ENCODE measurements at regions not wholly inside any gene's neighbourhood (a gene's known extent, or its start where the extent isn't known, plus 50 kb on each side); places are given as distances from the start of the nearest gene placed in this dataset.

- H3K4me1 ChIP-seq (ENCODE audit: control insufficient read depth, insufficient read depth, low read length), result peaks cover 4% of the 10 kb centered on the region
These were observed 55.6 kb downstream of the ZNF281 start for GRCh38 chr1:200354243-200354642.

GRCh38 chr1:200353232-200353631 is 56.6 kb downstream of the ZNF281 start:
- Histone ChIP-seq H3K27ac (ENCODE audit: low read depth, low read length) (no peak overlapping the region), H3K4me1 (ENCODE audit: control insufficient read depth, insufficient read depth, low read length) (peaks cover 4% of the 10 kb centered on the region), H3K27me3 (ENCODE audit: control insufficient read depth, insufficient read depth, low read length) (no peaks in the 10 kb centered on the region), H3K9me3 (ENCODE audit: control insufficient read depth, insufficient read depth, low read depth, low read length) (no peaks in the 10 kb centered on the region), H3K36me3 (ENCODE audit: control insufficient read depth, insufficient read depth, low read length) (no peaks in the 10 kb centered on the region), H3K9ac (ENCODE audit: low read length) (no peak overlapping the region), H3K4me3 (ENCODE audit: low read depth, low read length) (no peak overlapping the region)

More at GRCh38 chr1:200354243-200354642, 55.6 kb downstream of the ZNF281 start:
- Histone ChIP-seq H3K9ac (ENCODE audit: low read length) (no peak overlapping the region), H3K27me3 (ENCODE audit: control insufficient read depth, insufficient read depth, low read length) (no peaks in the 10 kb centered on the region), H3K9me3 (ENCODE audit: control insufficient read depth, insufficient read depth, low read depth, low read length) (no peaks in the 10 kb centered on the region), H3K27ac (ENCODE audit: low read depth, low read length) (no peak overlapping the region), H3K4me3 (ENCODE audit: low read depth, low read length) (no peak overlapping the region), H3K36me3 (ENCODE audit: control insufficient read depth, insufficient read depth, low read length) (no peaks in the 10 kb centered on the region)

- peaks cover 4% of the 10 kb centered on the region for H3K4me1 ChIP-seq (ENCODE audit: control insufficient read depth, insufficient read depth, low read length)
- H3K27me3 ChIP-seq (ENCODE audit: control insufficient read depth, insufficient read depth, low read length), result no peaks in the 10 kb centered on the region
- H3K27ac ChIP-seq (ENCODE audit: low read depth, low read length), result no peak overlapping the region
- no peak overlapping the region for H3K4me3 ChIP-seq (ENCODE audit: low read depth, low read length)
- H3K9ac ChIP-seq (ENCODE audit: low read length), result no peak overlapping the region
- no peaks in the 10 kb centered on the region for H3K36me3 ChIP-seq (ENCODE audit: control insufficient read depth, insufficient read depth, low read length)
- H3K9me3 ChIP-seq (ENCODE audit: control insufficient read depth, insufficient read depth, low read depth, low read length), result no peaks in the 10 kb centered on the region
These were observed 57.8 kb downstream of the ZNF281 start for GRCh38 chr1:200351826-200352549.

GRCh38 chr1:200351425-200351824 is 58.4 kb downstream of the ZNF281 start:
- Histone ChIP-seq H3K27ac (ENCODE audit: low read depth, low read length) (no peak overlapping the region), H3K27me3 (ENCODE audit: control insufficient read depth, insufficient read depth, low read length) (no peaks in the 10 kb centered on the region), H3K9ac (ENCODE audit: low read length) (no peak overlapping the region), H3K9me3 (ENCODE audit: control insufficient read depth, insufficient read depth, low read depth, low read length) (no peaks in the 10 kb centered on the region), H3K4me3 (ENCODE audit: low read depth, low read length) (no peak overlapping the region), H3K36me3 (ENCODE audit: control insufficient read depth, insufficient read depth, low read length) (no peaks in the 10 kb centered on the region), H3K4me1 (ENCODE audit: control insufficient read depth, insufficient read depth, low read length) (peaks cover 4% of the 10 kb centered on the region)

- Histone ChIP-seq H3K27me3 (ENCODE audit: control insufficient read depth, insufficient read depth, low read length) (no peaks in the 10 kb centered on the region), H3K36me3 (ENCODE audit: control insufficient read depth, insufficient read depth, low read length) (no peaks in the 10 kb centered on the region), H3K4me1 (ENCODE audit: control insufficient read depth, insufficient read depth, low read length) (no peaks in the 10 kb centered on the region), H3K9ac (ENCODE audit: low read length) (no peak overlapping the region), H3K9me3 (ENCODE audit: control insufficient read depth, insufficient read depth, low read depth, low read length) (no peaks in the 10 kb centered on the region), H3K27ac (ENCODE audit: low read depth, low read length) (no peak overlapping the region), H3K4me3 (ENCODE audit: low read depth, low read length) (no peak overlapping the region)
These were observed 63.1 kb downstream of the ZNF281 start for GRCh38 chr1:200346700-200347099.

GRCh38 chr1:200345520-200345919 is 64.3 kb downstream of the ZNF281 start:
- Histone ChIP-seq H3K27me3 (ENCODE audit: control insufficient read depth, insufficient read depth, low read length) (no peaks in the 10 kb centered on the region), H3K36me3 (ENCODE audit: control insufficient read depth, insufficient read depth, low read length) (no peaks in the 10 kb centered on the region), H3K4me3 (ENCODE audit: low read depth, low read length) (no peak overlapping the region), H3K9me3 (ENCODE audit: control insufficient read depth, insufficient read depth, low read depth, low read length) (no peaks in the 10 kb centered on the region), H3K27ac (ENCODE audit: low read depth, low read length) (no peak overlapping the region), H3K4me1 (ENCODE audit: control insufficient read depth, insufficient read depth, low read length) (peaks cover 8% of the 10 kb centered on the region), H3K9ac (ENCODE audit: low read length) (no peak overlapping the region)

GRCh38 chr1:200343874-200344273 is 66.0 kb downstream of the ZNF281 start:
- Histone ChIP-seq H3K4me1 (ENCODE audit: control insufficient read depth, insufficient read depth, low read length) (peaks cover 8% of the 10 kb centered on the region), H3K9me3 (ENCODE audit: control insufficient read depth, insufficient read depth, low read depth, low read length) (no peaks in the 10 kb centered on the region), H3K36me3 (ENCODE audit: control insufficient read depth, insufficient read depth, low read length) (no peaks in the 10 kb centered on the region), H3K27ac (ENCODE audit: low read depth, low read length) (no peak overlapping the region), H3K27me3 (ENCODE audit: control insufficient read depth, insufficient read depth, low read length) (no peaks in the 10 kb centered on the region), H3K4me3 (ENCODE audit: low read depth, low read length) (no peak overlapping the region), H3K9ac (ENCODE audit: low read length) (no peak overlapping the region)

- Histone ChIP-seq H3K4me3 (ENCODE audit: low read depth, low read length) (no peak overlapping the region), H3K27ac (ENCODE audit: low read depth, low read length) (no peak overlapping the region), H3K4me1 (ENCODE audit: control insufficient read depth, insufficient read depth, low read length) (peaks cover 13% of the 10 kb centered on the region), H3K36me3 (ENCODE audit: control insufficient read depth, insufficient read depth, low read length) (no peaks in the 10 kb centered on the region), H3K9ac (ENCODE audit: low read length) (no peak overlapping the region), H3K9me3 (ENCODE audit: control insufficient read depth, insufficient read depth, low read depth, low read length) (no peaks in the 10 kb centered on the region), H3K27me3 (ENCODE audit: control insufficient read depth, insufficient read depth, low read length) (no peaks in the 10 kb centered on the region)
These were observed 67.1 kb downstream of the ZNF281 start for GRCh38 chr1:200342511-200343311.

- H3K27me3 ChIP-seq (ENCODE audit: control insufficient read depth, insufficient read depth, low read length), result no peaks in the 10 kb centered on the region
- no peak overlapping the region for H3K27ac ChIP-seq (ENCODE audit: low read depth, low read length)
- H3K9me3 ChIP-seq (ENCODE audit: control insufficient read depth, insufficient read depth, low read depth, low read length), result no peaks in the 10 kb centered on the region
- H3K4me1 ChIP-seq (ENCODE audit: control insufficient read depth, insufficient read depth, low read length), result peaks cover 32% of the 10 kb centered on the region
- no peak overlapping the region for H3K9ac ChIP-seq (ENCODE audit: low read length)
- H3K4me3 ChIP-seq (ENCODE audit: low read depth, low read length), result no peak overlapping the region
- H3K36me3 ChIP-seq (ENCODE audit: control insufficient read depth, insufficient read depth, low read length), result no peaks in the 10 kb centered on the region
These were observed 71.4 kb downstream of the ZNF281 start for GRCh38 chr1:200338451-200338850.

GRCh38 chr1:200337831-200338230 is 72.0 kb downstream of the ZNF281 start:
- H3K9me3 ChIP-seq (ENCODE audit: control insufficient read depth, insufficient read depth, low read depth, low read length), result no peaks in the 10 kb centered on the region
- no peaks in the 10 kb centered on the region for H3K36me3 ChIP-seq (ENCODE audit: control insufficient read depth, insufficient read depth, low read length)
- no peaks in the 10 kb centered on the region for H3K27me3 ChIP-seq (ENCODE audit: control insufficient read depth, insufficient read depth, low read length)
- H3K27ac ChIP-seq (ENCODE audit: low read depth, low read length), result peak overlapping the region; percentile 39; the same call in 1 of the 2 replicates
- H3K9ac ChIP-seq (ENCODE audit: low read length), result no peak overlapping the region
- H3K4me1 ChIP-seq (ENCODE audit: control insufficient read depth, insufficient read depth, low read length), result peaks cover 32% of the 10 kb centered on the region
- no peak overlapping the region for H3K4me3 ChIP-seq (ENCODE audit: low read depth, low read length)

GRCh38 chr1:200337410-200337809 is 72.4 kb downstream of the ZNF281 start:
- H3K27me3 ChIP-seq (ENCODE audit: control insufficient read depth, insufficient read depth, low read length), result no peaks in the 10 kb centered on the region
- H3K9me3 ChIP-seq (ENCODE audit: control insufficient read depth, insufficient read depth, low read depth, low read length), result no peaks in the 10 kb centered on the region
- H3K9ac ChIP-seq (ENCODE audit: low read length), result no peak overlapping the region
- no peaks in the 10 kb centered on the region for H3K36me3 ChIP-seq (ENCODE audit: control insufficient read depth, insufficient read depth, low read length)
- H3K4me1 ChIP-seq (ENCODE audit: control insufficient read depth, insufficient read depth, low read length), result peaks cover 32% of the 10 kb centered on the region
- no peak overlapping the region for H3K4me3 ChIP-seq (ENCODE audit: low read depth, low read length)
- H3K27ac ChIP-seq (ENCODE audit: low read depth, low read length), result peak overlapping the region; percentile 39; the same call in 1 of the 2 replicates

All from HUES6 (cell line).